ENCODE measurements at regions not wholly inside any gene's neighbourhood (a gene's known extent, or its start where the extent isn't known, plus 50 kb on each side); places are given as distances from the start of the nearest gene placed in this dataset.
"Not testable (repeated sequence)": the region's sequence is repeated elsewhere in the genome, so short reads cannot be mapped to it uniquely, and the experiment has no call there.

- no peak for DNase-seq (ENCODE audit: low spot score)
These were observed 133.3 kb upstream of the PCDH7 start for GRCh38 chr4:30586850-30587249.

- DNase-seq (ENCODE audit: low spot score) = not testable (repeated sequence)
These were observed 130.5 kb upstream of the PCDH7 start for GRCh38 chr4:30589669-30590068.

GRCh38 chr4:30600246-30601017, 119.7 kb upstream of the PCDH7 start:
- DNase-seq (ENCODE audit: low spot score) = no peak

- no peak for DNase-seq (ENCODE audit: low spot score)
These were observed 118.9 kb upstream of the PCDH7 start for GRCh38 chr4:30601070-30601865.

- DNase-seq (ENCODE audit: low spot score) = no peak
These were observed 114.5 kb upstream of the PCDH7 start for GRCh38 chr4:30605616-30606190.

- no peak for DNase-seq (ENCODE audit: low spot score)
These were observed 109.8 kb upstream of the PCDH7 start for GRCh38 chr4:30610361-30610760.

GRCh38 chr4:30614771-30615170, 105.4 kb upstream of the PCDH7 start:
- no peak for DNase-seq (ENCODE audit: low spot score)

- no peak for DNase-seq (ENCODE audit: low spot score)
These were observed 103.1 kb upstream of the PCDH7 start for GRCh38 chr4:30616942-30617646.

GRCh38 chr4:30617836-30618235, 102.3 kb upstream of the PCDH7 start:
- DNase-seq (ENCODE audit: low spot score) = no peak

- no peak for DNase-seq (ENCODE audit: low spot score)
These were observed 100.5 kb upstream of the PCDH7 start for GRCh38 chr4:30619679-30620078.

- DNase-seq (ENCODE audit: low spot score) = no peak
These were observed 99.5 kb upstream of the PCDH7 start for GRCh38 chr4:30620711-30621110.

- no peak for DNase-seq (ENCODE audit: low spot score)
These were observed 89.7 kb upstream of the PCDH7 start for GRCh38 chr4:30630431-30630830.

- DNase-seq (ENCODE audit: low spot score) = no peak
These were observed 87.4 kb upstream of the PCDH7 start for GRCh38 chr4:30632751-30633150.

GRCh38 chr4:30641345-30641744, 78.8 kb upstream of the PCDH7 start:
- no peak for DNase-seq (ENCODE audit: low spot score)

- DNase-seq (ENCODE audit: low spot score) = no peak
These were observed 77.6 kb upstream of the PCDH7 start for GRCh38 chr4:30642567-30642966.

GRCh38 chr4:30653291-30653690, 66.9 kb upstream of the PCDH7 start:
- no peak for DNase-seq (ENCODE audit: low spot score)

GRCh38 chr4:30656828-30657227, 63.3 kb upstream of the PCDH7 start:
- no peak for DNase-seq (ENCODE audit: low spot score)

- no peak for DNase-seq (ENCODE audit: low spot score)
These were observed 52.2 kb upstream of the PCDH7 start for GRCh38 chr4:30667919-30668318.

GRCh38 chr4:30670206-30670605, 50.0 kb upstream of the PCDH7 start:
- DNase-seq (ENCODE audit: low spot score) = no peak

Measured in SK-N-DZ (cell line).